BJ (cell line): ENCODE measurements at regions not wholly inside any gene's neighbourhood (a gene's known extent, or its start where the extent isn't known, plus 50 kb on each side); places are given as distances from the start of the nearest gene placed in this dataset.

Experiments used
- CTCF ChIA-PET: fragments of 350-600 bp; formaldehyde crosslinking; extraction: SDS; loops from one replicate; lab custom pipeline; 2021; ENCODE audit warnings: antibody characterized with exemption, inconsistent platforms; lab: Yijun Ruan, JAX
- POLR2A ChIA-PET: fragments of 300-600 bp; sonication (Branson Sonifier 250); formaldehyde crosslinking; extraction: SDS; loops from one replicate; lab custom pipeline; 2021; ENCODE audit warnings: antibody characterized with exemption; lab: Charles Lee
- DNase-seq: peaks from one replicate; pipeline ENCODE4 v3.0.0-alpha.2; 2011; ENCODE audit warnings: low read depth
- H3K27me3 ChIP-seq: 2 replicates; pipeline ENCODE4 v1.6.0; 2011; ENCODE audit warnings: low read length; ENCODE audit not compliant: control insufficient read depth, insufficient read depth
- H3K36me3 ChIP-seq: 2 replicates; pipeline ENCODE4 v1.5.1; 2011; ENCODE audit warnings: low read length; ENCODE audit not compliant: control insufficient read depth, insufficient read depth
- H3K4me3 ChIP-seq: 2 replicates; pipeline ENCODE4 v1.5.1; 2011; ENCODE audit warnings: low read depth, mild to moderate bottlenecking, control low read depth, low read length
- TF ChIP-seq, protein P1 (sequence below): IDR thresholded peaks from 2 replicates; pipeline ENCODE4 v1.5.1; 2011; ENCODE audit warnings: low read depth, mild to moderate bottlenecking, control low read depth, inconsistent platforms, low read length, moderate library complexity; ENCODE audit not compliant: insufficient read depth

GRCh38 chr14:34171431-34172172 is 220.7 kb upstream of the EGLN3 start:
- no peak overlapping the region for H3K4me3 ChIP-seq
- ChIA-PET POLR2A (no interaction called here), CTCF (interaction anchor here (1.5 kb wide), 1 partner anchor 12 kb away, joined by 6 read pairs; no protein-coding TSS in a partner anchor)
- H3K27me3 ChIP-seq = peaks cover 2% of the 10 kb centered on the region; the same call in 1 of the 2 replicates
- no peaks in the 10 kb centered on the region for H3K36me3 ChIP-seq
- no peak for DNase-seq
- TF ChIP-seq, protein P1, sequence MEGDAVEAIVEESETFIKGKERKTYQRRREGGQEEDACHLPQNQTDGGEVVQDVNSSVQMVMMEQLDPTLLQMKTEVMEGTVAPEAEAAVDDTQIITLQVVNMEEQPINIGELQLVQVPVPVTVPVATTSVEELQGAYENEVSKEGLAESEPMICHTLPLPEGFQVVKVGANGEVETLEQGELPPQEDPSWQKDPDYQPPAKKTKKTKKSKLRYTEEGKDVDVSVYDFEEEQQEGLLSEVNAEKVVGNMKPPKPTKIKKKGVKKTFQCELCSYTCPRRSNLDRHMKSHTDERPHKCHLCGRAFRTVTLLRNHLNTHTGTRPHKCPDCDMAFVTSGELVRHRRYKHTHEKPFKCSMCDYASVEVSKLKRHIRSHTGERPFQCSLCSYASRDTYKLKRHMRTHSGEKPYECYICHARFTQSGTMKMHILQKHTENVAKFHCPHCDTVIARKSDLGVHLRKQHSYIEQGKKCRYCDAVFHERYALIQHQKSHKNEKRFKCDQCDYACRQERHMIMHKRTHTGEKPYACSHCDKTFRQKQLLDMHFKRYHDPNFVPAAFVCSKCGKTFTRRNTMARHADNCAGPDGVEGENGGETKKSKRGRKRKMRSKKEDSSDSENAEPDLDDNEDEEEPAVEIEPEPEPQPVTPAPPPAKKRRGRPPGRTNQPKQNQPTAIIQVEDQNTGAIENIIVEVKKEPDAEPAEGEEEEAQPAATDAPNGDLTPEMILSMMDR = no peak

DNA sequence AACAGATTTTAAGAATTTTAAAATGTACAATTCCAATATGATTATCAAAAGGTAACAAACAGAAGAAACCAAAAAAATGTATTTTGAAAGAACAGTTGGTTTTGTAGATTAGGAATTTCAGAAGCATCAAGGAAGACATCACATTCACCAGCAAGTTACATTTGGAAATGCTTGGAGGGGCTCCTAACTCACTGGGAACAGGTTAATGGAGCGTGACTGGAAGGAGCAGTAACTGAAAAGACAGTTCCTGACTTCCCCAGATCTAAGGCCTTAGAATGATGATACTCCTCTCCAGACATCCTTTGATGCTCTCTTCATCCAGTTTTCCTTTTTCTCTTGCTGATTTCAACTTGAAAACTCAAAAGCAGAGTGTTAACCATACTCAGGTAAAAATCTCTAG is 220.0 kb upstream of the EGLN3 start:
- ChIA-PET CTCF (no interaction called here), POLR2A (no interaction called here)
- no peak overlapping the region for H3K4me3 ChIP-seq
- peaks cover 2% of the 10 kb centered on the region for H3K27me3 ChIP-seq
- H3K36me3 ChIP-seq = no peaks in the 10 kb centered on the region
- TF ChIP-seq, protein P1 = no peak
- no peak for DNase-seq

DNA sequence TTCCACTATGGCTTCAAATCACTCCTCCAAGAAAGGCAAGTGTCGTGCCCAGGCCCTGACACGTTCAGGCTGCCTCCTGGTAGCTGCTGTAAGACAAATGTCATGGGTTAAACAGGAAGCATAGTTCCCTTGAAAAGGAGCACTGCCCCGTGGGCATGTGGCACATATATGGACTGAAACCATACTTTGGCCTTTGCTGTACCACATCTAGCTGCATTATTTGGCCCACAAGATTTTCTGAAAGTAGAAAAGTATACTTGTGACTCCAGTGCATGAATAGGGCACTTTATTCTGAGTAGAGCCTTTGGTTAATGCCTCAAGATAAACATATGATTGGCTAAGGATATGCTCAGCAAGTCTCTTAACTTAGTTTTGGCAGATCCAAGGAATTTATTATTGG is 218.7 kb upstream of the EGLN3 start:
- Histone ChIP-seq H3K4me3 (no peak overlapping the region), H3K36me3 (no peaks in the 10 kb centered on the region), H3K27me3 (peaks cover 2% of the 10 kb centered on the region)
- ChIA-PET CTCF (no interaction called here), POLR2A (no interaction called here)
- no peak for DNase-seq
- TF ChIP-seq, protein P1 = no peak

DNA sequence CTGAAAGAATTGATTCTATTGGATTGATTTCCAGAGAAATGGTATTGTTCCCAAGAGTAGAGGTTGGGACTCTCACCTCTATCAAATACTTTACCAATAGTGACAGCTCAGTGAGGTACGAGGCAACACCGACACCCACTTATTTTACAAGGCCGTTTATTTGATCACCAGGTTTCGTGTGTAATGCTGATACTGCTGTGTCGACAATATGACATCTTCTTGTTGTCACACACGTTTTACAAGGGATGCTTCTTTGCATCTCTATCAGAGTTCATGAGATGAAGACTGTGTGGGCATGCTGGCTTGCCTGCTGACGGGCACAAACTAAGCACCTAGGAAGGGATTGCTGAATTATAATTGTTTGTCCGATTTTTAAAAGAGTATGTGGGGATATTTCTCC is 217.8 kb upstream of the EGLN3 start:
- no peak for DNase-seq
- Histone ChIP-seq H3K4me3 (no peak overlapping the region), H3K36me3 (no peaks in the 10 kb centered on the region), H3K27me3 (no peaks in the 10 kb centered on the region; the same call in 1 of the 2 replicates)
- CTCF ChIA-PET = no interaction called here
- POLR2A ChIA-PET = no interaction called here
- TF ChIP-seq, protein P1 = no peak

DNA sequence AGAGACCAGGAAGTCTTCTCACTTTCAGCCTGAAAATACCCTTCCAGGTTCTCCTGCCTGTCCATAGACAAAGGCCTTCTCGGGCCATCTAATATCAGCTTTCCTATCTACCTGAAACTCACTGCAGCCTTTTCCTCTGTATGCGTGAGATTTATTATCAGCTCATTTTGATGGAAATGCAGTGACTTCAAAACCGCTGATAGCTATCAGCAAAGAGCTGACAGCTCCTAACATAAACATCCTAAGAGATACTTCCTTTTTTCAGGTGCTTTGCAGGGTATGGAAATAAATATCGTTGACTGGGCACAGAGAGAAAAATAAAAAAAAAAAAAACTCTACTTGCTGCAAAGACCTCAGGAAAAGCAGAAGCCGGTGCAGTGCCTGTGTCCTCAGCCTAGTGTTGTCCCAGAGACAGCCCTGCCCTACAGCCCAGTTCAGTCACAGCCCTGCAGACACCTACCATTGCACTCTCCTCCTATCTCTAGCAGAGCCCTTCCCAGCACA is 215.0 kb upstream of the EGLN3 start:
- Histone ChIP-seq H3K4me3 (no peak overlapping the region), H3K27me3 (no peaks in the 10 kb centered on the region; the same call in 1 of the 2 replicates), H3K36me3 (no peaks in the 10 kb centered on the region)
- DNase-seq = no peak
- ChIA-PET POLR2A (interaction anchor here (0.6 kb wide), 1 partner anchor 53 kb away, joined by 4 read pairs; no protein-coding TSS in a partner anchor), CTCF (no interaction called here)
- TF ChIP-seq, protein P1 = no peak
